WTC11 (cell line): ENCODE measurements at regions not wholly inside any gene's neighbourhood (a gene's known extent, or its start where the extent isn't known, plus 50 kb on each side); places are given as distances from the start of the nearest gene placed in this dataset.

Experiments
- ATAC-seq: fragments of 200-7000 bp; cut with Tn5 transposase; 2 replicates; pipeline ENCODE4 v1.10.0; 2021; ENCODE audit warnings: mild to moderate bottlenecking, moderate library complexity
- CTCF ChIA-PET: fragments of 300-600 bp; sonication (Branson Sonifier 250); formaldehyde crosslinking; loops from one replicate; lab custom pipeline; 2021; ENCODE audit warnings: antibody characterized with exemption; lab: Charles Lee
- POLR2A ChIA-PET: fragments of 350-600 bp; sonication (Branson Sonifier 250); formaldehyde crosslinking; loops from one replicate; lab custom pipeline; 2021; ENCODE audit warnings: antibody characterized with exemption; lab: Charles Lee
- DNase-seq: peaks from one replicate; pipeline ENCODE4 v3.0.0; 2021; ENCODE audit warnings: low spot score
- H3K27ac Mint-ChIP-seq: 2 replicates; pipeline ENCODE4 v1.8.0; 2021; ENCODE audit warnings: mixed read lengths
- H3K27me3 Mint-ChIP-seq: 2 replicates; pipeline ENCODE4 v1.8.0; 2021; ENCODE audit warnings: low read depth, mild to moderate bottlenecking, moderate library complexity, mixed read lengths
- H3K36me3 Mint-ChIP-seq: 2 replicates; pipeline ENCODE4 v1.8.0; 2021; ENCODE audit warnings: mixed read lengths
- H3K4me1 Mint-ChIP-seq: 2 replicates; pipeline ENCODE4 v1.8.0; 2022; ENCODE audit warnings: mixed read lengths
- H3K4me3 Mint-ChIP-seq: 2 replicates; pipeline ENCODE4 v1.8.0; 2021; ENCODE audit warnings: mild to moderate bottlenecking, moderate library complexity, mixed read lengths
- H3K9me3 Mint-ChIP-seq: 2 replicates; pipeline ENCODE4 v1.8.0; 2021; ENCODE audit warnings: mixed read lengths
- ATF1 ChIP-seq: sonication (generic); formaldehyde crosslinking; IDR thresholded peaks from 2 replicates; pipeline ENCODE4 v1.8.1; 2023; ENCODE audit warnings: mild to moderate bottlenecking, moderate library complexity, missing genetic modification reagents
- ETV6 ChIP-seq: sonication (generic); formaldehyde crosslinking; IDR thresholded peaks from 2 replicates; pipeline ENCODE4 v1.8.1; 2022; ENCODE audit warnings: mild to moderate bottlenecking, missing genetic modification reagents
- GRHL2 ChIP-seq: fragments of 250-450 bp; sonication (Bioruptor Pico); IDR thresholded peaks from 2 replicates; pipeline ENCODE4 v1.8.0; 2022; ENCODE audit warnings: mild to moderate bottlenecking, moderate library complexity; ENCODE audit not compliant: insufficient replicate concordance, severe bottlenecking
- JAZF1 ChIP-seq: fragments of 250-450 bp; sonication (Bioruptor Pico); IDR thresholded peaks from 2 replicates; pipeline ENCODE4 v1.9.0; 2021; ENCODE audit warnings: moderate library complexity, mild to moderate bottlenecking, inconsistent platforms
- MXD4 ChIP-seq: fragments of 250-450 bp; sonication (Bioruptor Pico); IDR thresholded peaks from 2 replicates; pipeline ENCODE4 v1.8.0; 2021; ENCODE audit warnings: mild to moderate bottlenecking, moderate library complexity, borderline replicate concordance
- NFATC4 ChIP-seq: fragments of 250-450 bp; sonication (Bioruptor Pico); IDR thresholded peaks from 2 replicates; pipeline ENCODE4 v1.9.0; 2021; ENCODE audit warnings: mild to moderate bottlenecking
- NR2C2 ChIP-seq: sonication (generic); formaldehyde crosslinking; IDR thresholded peaks from 2 replicates; pipeline ENCODE4 v1.8.0; 2022; ENCODE audit warnings: mild to moderate bottlenecking, missing genetic modification reagents
- NR3C1 ChIP-seq: sonication (generic); formaldehyde crosslinking; conservative IDR thresholded peaks from 2 replicates; pipeline ENCODE4 v1.8.1; 2023; ENCODE audit warnings: low read depth, mild to moderate bottlenecking, missing genetic modification reagents
- SMAD3 ChIP-seq: sonication (generic); formaldehyde crosslinking; IDR thresholded peaks from 2 replicates; pipeline ENCODE4 v1.8.0; 2022; ENCODE audit warnings: missing genetic modification reagents, mild to moderate bottlenecking, borderline replicate concordance
- TEAD1 ChIP-seq: sonication (generic); formaldehyde crosslinking; IDR thresholded peaks from 2 replicates; pipeline ENCODE4 v1.8.0; 2022; ENCODE audit warnings: mild to moderate bottlenecking, missing genetic modification reagents
- TEAD4 ChIP-seq: sonication (generic); formaldehyde crosslinking; IDR thresholded peaks from 2 replicates; pipeline ENCODE4 v1.8.0; 2022; ENCODE audit warnings: mild to moderate bottlenecking, missing genetic modification reagents
- ZNF416 ChIP-seq: fragments of 250-450 bp; sonication (Bioruptor Pico); IDR thresholded peaks from 2 replicates; pipeline ENCODE4 v1.9.0; 2021; ENCODE audit warnings: mild to moderate bottlenecking, inconsistent platforms
- TF ChIP-seq, protein P1 (sequence below): sonication (generic); formaldehyde crosslinking; IDR thresholded peaks from 2 replicates; pipeline ENCODE4 v1.8.1; 2023; ENCODE audit warnings: mild to moderate bottlenecking, missing genetic modification reagents, moderate library complexity
- TF ChIP-seq, protein P2 (sequence below): sonication (generic); formaldehyde crosslinking; IDR thresholded peaks from 2 replicates; pipeline ENCODE4 v1.8.1; 2023; ENCODE audit warnings: mild to moderate bottlenecking, moderate library complexity, missing genetic modification reagents
- TF ChIP-seq, protein P3 (sequence below): sonication (generic); formaldehyde crosslinking; IDR thresholded peaks from 2 replicates; pipeline ENCODE4 v1.8.0; 2022; ENCODE audit warnings: mild to moderate bottlenecking, missing genetic modification reagents
- TF ChIP-seq, protein P4 (sequence below): sonication (generic); formaldehyde crosslinking; IDR thresholded peaks from 2 replicates; pipeline ENCODE4 v1.8.0; 2023; ENCODE audit warnings: mild to moderate bottlenecking, missing genetic modification reagents
- TF ChIP-seq, protein P5 (sequence below): sonication (generic); formaldehyde crosslinking; IDR thresholded peaks from 2 replicates; pipeline ENCODE4 v1.8.1; 2022; ENCODE audit warnings: low read depth, mild to moderate bottlenecking, moderate library complexity, missing genetic modification reagents, borderline replicate concordance
- TF ChIP-seq, protein P6 (sequence below): sonication (generic); formaldehyde crosslinking; IDR thresholded peaks from 2 replicates; pipeline ENCODE4 v1.8.1; 2022; ENCODE audit warnings: missing genetic modification reagents, borderline replicate concordance
- TF ChIP-seq, protein P7 (sequence below): fragments of 250-450 bp; sonication (Bioruptor Pico); IDR thresholded peaks from 2 replicates; pipeline ENCODE4 v1.9.0; 2021; ENCODE audit warnings: moderate library complexity, mild to moderate bottlenecking, inconsistent platforms, borderline replicate concordance

DNA sequence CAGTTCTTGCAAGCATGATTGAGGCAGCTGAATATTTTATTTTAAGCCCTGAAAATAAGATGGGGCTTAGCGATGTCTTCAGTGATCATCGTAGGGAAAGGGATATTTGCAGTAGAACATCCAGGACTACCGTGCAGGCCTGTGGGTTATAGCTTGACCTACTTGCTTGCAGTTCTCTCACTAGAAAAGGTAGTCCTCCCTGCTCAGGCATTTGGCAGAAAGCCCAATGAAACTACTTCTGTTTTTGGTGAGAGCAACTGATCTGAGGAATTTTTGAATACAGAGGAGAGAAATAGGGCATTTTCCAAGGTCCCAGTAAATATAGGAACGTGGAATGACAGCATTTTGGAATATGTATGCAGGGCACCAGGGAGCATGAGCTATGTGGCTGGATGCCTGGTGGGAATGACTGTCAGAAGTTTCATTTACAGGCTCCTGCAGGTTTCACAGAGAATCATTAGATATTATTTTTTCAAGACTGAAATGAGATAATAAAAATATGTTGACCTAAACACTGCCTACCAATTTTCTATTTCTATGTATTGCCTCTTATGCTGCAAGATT is 417.9 kb upstream of the ACTBL2 start:
- POLR2A ChIA-PET: no interaction called here
- no peak for ATAC-seq
- Mint-ChIP-seq H3K4me3 (no peak overlapping the region), H3K9me3 (no peaks in the 10 kb centered on the region), H3K27me3 (no peaks in the 10 kb centered on the region), H3K4me1 (no peaks in the 10 kb centered on the region), H3K27ac (no peak overlapping the region)
- DNase-seq: no peak
- TF ChIP-seq ATF1 (CRISPR knock-in tag) (no peak), NFATC4 (CRISPR knock-in tag) (no peak), NR3C1 (CRISPR knock-in tag) (no peak), TEAD4 (CRISPR knock-in tag) (no peak), ZNF416 (CRISPR knock-in tag) (no peak), JAZF1 (CRISPR knock-in tag) (no peak), GRHL2 (CRISPR knock-in tag) (no peak)
- TF ChIP-seq, protein P1, sequence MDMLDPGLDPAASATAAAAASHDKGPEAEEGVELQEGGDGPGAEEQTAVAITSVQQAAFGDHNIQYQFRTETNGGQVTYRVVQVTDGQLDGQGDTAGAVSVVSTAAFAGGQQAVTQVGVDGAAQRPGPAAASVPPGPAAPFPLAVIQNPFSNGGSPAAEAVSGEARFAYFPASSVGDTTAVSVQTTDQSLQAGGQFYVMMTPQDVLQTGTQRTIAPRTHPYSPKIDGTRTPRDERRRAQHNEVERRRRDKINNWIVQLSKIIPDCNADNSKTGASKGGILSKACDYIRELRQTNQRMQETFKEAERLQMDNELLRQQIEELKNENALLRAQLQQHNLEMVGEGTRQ (CRISPR knock-in tag): no peak
- TF ChIP-seq, protein P2, sequence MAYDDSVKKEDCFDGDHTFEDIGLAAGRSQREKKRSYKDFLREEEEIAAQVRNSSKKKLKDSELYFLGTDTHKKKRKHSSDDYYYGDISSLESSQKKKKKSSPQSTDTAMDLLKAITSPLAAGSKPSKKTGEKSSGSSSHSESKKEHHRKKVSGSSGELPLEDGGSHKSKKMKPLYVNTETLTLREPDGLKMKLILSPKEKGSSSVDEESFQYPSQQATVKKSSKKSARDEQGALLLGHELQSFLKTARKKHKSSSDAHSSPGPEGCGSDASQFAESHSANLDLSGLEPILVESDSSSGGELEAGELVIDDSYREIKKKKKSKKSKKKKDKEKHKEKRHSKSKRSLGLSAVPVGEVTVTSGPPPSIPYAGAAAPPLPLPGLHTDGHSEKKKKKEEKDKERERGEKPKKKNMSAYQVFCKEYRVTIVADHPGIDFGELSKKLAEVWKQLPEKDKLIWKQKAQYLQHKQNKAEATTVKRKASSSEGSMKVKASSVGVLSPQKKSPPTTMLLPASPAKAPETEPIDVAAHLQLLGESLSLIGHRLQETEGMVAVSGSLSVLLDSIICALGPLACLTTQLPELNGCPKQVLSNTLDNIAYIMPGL (CRISPR knock-in tag): no peak
- TF ChIP-seq, all 79 proteins: peak for 0
- CTCF ChIA-PET: interaction anchor here (1.3 kb wide), 1 partner anchor 250 kb away, joined by 3 read pairs; no protein-coding TSS in a partner anchor
- H3K36me3 Mint-ChIP-seq: no peaks in the 10 kb centered on the region

DNA sequence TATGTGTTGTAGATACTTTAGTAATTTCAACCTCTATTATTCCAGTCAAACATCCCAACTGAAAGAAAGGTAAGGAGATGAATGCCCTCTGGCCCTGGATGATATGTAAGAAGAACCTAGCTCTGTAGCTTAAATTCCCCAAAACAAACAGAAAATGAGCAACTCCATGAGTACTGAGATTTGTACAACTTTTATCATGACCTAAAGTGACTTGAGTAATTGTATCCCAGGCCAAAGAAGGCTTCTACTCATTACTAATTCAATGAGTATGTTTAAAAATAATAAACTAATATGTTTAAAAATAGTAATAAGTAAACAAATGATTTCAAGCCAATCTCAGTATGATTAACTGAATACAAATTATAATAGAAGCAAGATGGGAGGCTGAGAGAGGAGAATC is 414.0 kb upstream of the ACTBL2 start:
- no peak overlapping the region for H3K4me3 Mint-ChIP-seq
- ATAC-seq (no peak), DNase-seq (no peak)
- no peak for TF ChIP-seq NR2C2
- CTCF ChIA-PET: no interaction called here
- H3K27me3 Mint-ChIP-seq: no peaks in the 10 kb centered on the region
- H3K36me3 Mint-ChIP-seq: no peaks in the 10 kb centered on the region
- POLR2A ChIA-PET: no interaction called here
- H3K9me3 Mint-ChIP-seq: no peaks in the 10 kb centered on the region
- H3K4me1 Mint-ChIP-seq: peaks cover 3% of the 10 kb centered on the region
- H3K27ac Mint-ChIP-seq: no peak overlapping the region

DNA sequence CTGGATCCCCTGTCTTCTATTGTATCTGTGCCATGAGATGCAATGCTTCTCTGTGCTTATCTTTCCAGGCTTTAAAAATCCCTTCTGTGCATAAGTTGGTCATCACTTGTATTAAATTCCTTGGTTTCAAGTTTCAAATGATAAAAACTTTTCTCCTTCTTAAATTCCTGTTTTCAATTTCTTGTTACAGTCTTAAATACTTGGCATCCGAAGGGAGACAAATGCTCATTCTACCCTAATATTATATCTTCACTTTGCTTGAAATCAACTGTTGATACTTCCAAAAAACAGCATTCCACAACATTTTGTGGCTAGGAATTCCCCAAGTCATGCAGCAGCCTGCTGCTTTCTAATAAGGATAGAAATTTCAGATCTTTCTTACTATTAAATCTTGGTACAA is 413.2 kb upstream of the ACTBL2 start:
- Mint-ChIP-seq H3K9me3 (no peaks in the 10 kb centered on the region), H3K27me3 (no peaks in the 10 kb centered on the region), H3K4me1 (peaks cover 11% of the 10 kb centered on the region), H3K36me3 (no peaks in the 10 kb centered on the region)
- DNase-seq: no peak
- TF ChIP-seq, protein P3, sequence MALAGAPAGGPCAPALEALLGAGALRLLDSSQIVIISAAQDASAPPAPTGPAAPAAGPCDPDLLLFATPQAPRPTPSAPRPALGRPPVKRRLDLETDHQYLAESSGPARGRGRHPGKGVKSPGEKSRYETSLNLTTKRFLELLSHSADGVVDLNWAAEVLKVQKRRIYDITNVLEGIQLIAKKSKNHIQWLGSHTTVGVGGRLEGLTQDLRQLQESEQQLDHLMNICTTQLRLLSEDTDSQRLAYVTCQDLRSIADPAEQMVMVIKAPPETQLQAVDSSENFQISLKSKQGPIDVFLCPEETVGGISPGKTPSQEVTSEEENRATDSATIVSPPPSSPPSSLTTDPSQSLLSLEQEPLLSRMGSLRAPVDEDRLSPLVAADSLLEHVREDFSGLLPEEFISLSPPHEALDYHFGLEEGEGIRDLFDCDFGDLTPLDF: no peak
- TF ChIP-seq, all 79 proteins: peak for 0
- no peak for ATAC-seq
- ChIA-PET CTCF (no interaction called here), POLR2A (no interaction called here)
- Mint-ChIP-seq H3K27ac (no peak overlapping the region), H3K4me3 (no peak overlapping the region)

DNA sequence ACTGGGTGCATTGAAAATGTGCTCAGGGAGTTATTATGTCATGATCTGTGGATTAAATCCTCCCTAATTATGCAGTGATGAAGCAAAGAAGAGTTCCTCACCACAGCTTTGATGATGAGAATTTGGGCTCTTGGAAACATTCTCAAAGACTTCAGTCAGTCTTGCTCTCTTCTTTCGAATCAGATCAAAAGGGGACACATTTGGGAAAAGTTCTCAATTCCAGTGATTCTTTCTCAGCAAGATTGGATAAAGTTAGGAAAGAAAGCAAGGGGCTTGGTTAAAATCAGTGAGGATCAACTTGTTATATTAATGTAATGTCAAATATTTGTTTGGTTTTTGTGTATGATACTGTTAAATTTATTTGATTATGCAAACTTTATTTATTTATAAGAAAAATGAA is 411.3 kb upstream of the ACTBL2 start:
- Mint-ChIP-seq H3K9me3 (no peaks in the 10 kb centered on the region), H3K36me3 (no peaks in the 10 kb centered on the region), H3K27me3 (no peaks in the 10 kb centered on the region), H3K4me3 (no peak overlapping the region), H3K4me1 (peaks cover 29% of the 10 kb centered on the region), H3K27ac (no peak overlapping the region)
- DNase-seq (no peak), ATAC-seq (no peak)
- ChIA-PET CTCF (no interaction called here), POLR2A (no interaction called here)
- TF ChIP-seq, protein P4, sequence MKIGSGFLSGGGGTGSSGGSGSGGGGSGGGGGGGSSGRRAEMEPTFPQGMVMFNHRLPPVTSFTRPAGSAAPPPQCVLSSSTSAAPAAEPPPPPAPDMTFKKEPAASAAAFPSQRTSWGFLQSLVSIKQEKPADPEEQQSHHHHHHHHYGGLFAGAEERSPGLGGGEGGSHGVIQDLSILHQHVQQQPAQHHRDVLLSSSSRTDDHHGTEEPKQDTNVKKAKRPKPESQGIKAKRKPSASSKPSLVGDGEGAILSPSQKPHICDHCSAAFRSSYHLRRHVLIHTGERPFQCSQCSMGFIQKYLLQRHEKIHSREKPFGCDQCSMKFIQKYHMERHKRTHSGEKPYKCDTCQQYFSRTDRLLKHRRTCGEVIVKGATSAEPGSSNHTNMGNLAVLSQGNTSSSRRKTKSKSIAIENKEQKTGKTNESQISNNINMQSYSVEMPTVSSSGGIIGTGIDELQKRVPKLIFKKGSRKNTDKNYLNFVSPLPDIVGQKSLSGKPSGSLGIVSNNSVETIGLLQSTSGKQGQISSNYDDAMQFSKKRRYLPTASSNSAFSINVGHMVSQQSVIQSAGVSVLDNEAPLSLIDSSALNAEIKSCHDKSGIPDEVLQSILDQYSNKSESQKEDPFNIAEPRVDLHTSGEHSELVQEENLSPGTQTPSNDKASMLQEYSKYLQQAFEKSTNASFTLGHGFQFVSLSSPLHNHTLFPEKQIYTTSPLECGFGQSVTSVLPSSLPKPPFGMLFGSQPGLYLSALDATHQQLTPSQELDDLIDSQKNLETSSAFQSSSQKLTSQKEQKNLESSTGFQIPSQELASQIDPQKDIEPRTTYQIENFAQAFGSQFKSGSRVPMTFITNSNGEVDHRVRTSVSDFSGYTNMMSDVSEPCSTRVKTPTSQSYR: no peak
- TF ChIP-seq, protein P5, sequence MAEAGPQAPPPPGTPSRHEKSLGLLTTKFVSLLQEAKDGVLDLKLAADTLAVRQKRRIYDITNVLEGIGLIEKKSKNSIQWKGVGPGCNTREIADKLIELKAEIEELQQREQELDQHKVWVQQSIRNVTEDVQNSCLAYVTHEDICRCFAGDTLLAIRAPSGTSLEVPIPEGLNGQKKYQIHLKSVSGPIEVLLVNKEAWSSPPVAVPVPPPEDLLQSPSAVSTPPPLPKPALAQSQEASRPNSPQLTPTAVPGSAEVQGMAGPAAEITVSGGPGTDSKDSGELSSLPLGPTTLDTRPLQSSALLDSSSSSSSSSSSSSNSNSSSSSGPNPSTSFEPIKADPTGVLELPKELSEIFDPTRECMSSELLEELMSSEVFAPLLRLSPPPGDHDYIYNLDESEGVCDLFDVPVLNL (CRISPR knock-in tag): no peak
- no peak for TF ChIP-seq SMAD3 (CRISPR knock-in tag)
- TF ChIP-seq, protein P6, sequence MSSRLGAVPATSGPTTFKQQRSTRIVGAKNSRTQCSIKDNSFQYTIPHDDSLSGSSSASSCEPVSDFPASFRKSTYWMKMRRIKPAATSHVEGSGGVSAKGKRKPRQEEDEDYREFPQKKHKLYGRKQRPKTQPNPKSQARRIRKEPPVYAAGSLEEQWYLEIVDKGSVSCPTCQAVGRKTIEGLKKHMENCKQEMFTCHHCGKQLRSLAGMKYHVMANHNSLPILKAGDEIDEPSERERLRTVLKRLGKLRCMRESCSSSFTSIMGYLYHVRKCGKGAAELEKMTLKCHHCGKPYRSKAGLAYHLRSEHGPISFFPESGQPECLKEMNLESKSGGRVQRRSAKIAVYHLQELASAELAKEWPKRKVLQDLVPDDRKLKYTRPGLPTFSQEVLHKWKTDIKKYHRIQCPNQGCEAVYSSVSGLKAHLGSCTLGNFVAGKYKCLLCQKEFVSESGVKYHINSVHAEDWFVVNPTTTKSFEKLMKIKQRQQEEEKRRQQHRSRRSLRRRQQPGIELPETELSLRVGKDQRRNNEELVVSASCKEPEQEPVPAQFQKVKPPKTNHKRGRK (CRISPR knock-in tag): no peak
- no peak for TF ChIP-seq MXD4 (CRISPR knock-in tag)
- TF ChIP-seq, protein P7, sequence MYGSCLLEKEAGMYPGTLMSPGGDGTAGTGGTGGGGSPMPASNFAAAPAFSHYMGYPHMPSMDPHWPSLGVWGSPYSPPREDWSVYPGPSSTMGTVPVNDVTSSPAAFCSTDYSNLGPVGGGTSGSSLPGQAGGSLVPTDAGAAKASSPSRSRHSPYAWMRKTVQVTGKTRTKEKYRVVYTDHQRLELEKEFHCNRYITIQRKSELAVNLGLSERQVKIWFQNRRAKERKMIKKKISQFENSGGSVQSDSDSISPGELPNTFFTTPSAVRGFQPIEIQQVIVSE: no peak
- TF ChIP-seq TEAD1 (CRISPR knock-in tag): no peak
- no peak for TF ChIP-seq ETV6 (CRISPR knock-in tag)
